GM12864 (cell line): ENCODE measurements at regions not wholly inside any gene's neighbourhood (a gene's known extent, or its start where the extent isn't known, plus 50 kb on each side); places are given as distances from the start of the nearest gene placed in this dataset.
"Not testable (repeated sequence)": the region's sequence is repeated elsewhere in the genome, so short reads cannot be mapped to it uniquely, and the experiment has no call there.

ENCODE experiments used
- DNase-seq: peaks from one replicate; pipeline ENCODE4 v3.0.0-alpha.2; 2011; ENCODE audit warnings: low read depth
- H3K4me3 ChIP-seq: 2 replicates; pipeline ENCODE4 v1.5.1; 2011; ENCODE audit warnings: mild to moderate bottlenecking, low read depth, low read length, control low read depth
- CTCF ChIP-seq: IDR thresholded peaks from 2 replicates; pipeline ENCODE4 v1.5.1; 2011; ENCODE audit warnings: low read depth, mild to moderate bottlenecking, moderate library complexity, low read length, control low read depth, inconsistent platforms; ENCODE audit errors: missing control alignments

GRCh38 chrX:17968367-17968766 lies 107.3 kb upstream of the RAI2 start:
- no peak overlapping the region for H3K4me3 ChIP-seq
- no peak for TF ChIP-seq CTCF
- DNase-seq, result no peak

- H3K4me3 ChIP-seq, result no peak overlapping the region
- DNase-seq, result no peak
- TF ChIP-seq CTCF, result no peak
Measured at GRCh38 chrX:17967888-17968287, 106.8 kb upstream of the RAI2 start.

GRCh38 chrX:17964871-17965270 lies 103.8 kb upstream of the RAI2 start:
- no peak for TF ChIP-seq CTCF
- no peak overlapping the region for H3K4me3 ChIP-seq
- DNase-seq, result no peak

GRCh38 chrX:17960891-17961290 lies 99.8 kb upstream of the RAI2 start:
- H3K4me3 ChIP-seq, result no peak overlapping the region
- no peak for DNase-seq
- TF ChIP-seq CTCF, result no peak

- no peak overlapping the region for H3K4me3 ChIP-seq
- no peak for DNase-seq
- TF ChIP-seq CTCF, result peak; percentile 55
Measured at GRCh38 chrX:17944833-17945497, 83.9 kb upstream of the RAI2 start.

GRCh38 chrX:17941171-17941570 lies 80.1 kb upstream of the RAI2 start:
- DNase-seq, H3K4me3 ChIP-seq: not testable (repeated sequence)

- H3K4me3 ChIP-seq, result no peak overlapping the region
- no peak for DNase-seq
- TF ChIP-seq CTCF, result no peak
Measured at GRCh38 chrX:17939724-17940123, 78.6 kb upstream of the RAI2 start.
